DND-41 (cell line): ENCODE measurements at regions not wholly inside any gene's neighbourhood (a gene's known extent, or its start where the extent isn't known, plus 50 kb on each side); places are given as distances from the start of the nearest gene placed in this dataset.
"Not testable (repeated sequence)": the region's sequence is repeated elsewhere in the genome, so short reads cannot be mapped to it uniquely, and the experiment has no call there.

Experiments
- ATAC-seq: fragments of 200-7000 bp; cut with Tn5 transposase; 3 replicates; pipeline ENCODE4 v1.9.1; 2021; ENCODE audit warnings: low read depth; ENCODE audit not compliant: insufficient read depth
- DNase-seq: peaks from one replicate; pipeline ENCODE4 v3.0.0-alpha.2; 2020
- H2AFZ ChIP-seq: 2 replicates; pipeline ENCODE4 v1.6.0; 2012; ENCODE audit warnings: low read depth, low read length
- H3K27ac ChIP-seq: 2 replicates; pipeline ENCODE4 v1.5.1; 2012; ENCODE audit warnings: low read length, inconsistent platforms
- H3K27me3 ChIP-seq: fragments of 200-600 bp; sonication (generic); 2 replicates; pipeline ENCODE4 v1.6.0; 2012; ENCODE audit warnings: low read length, mild to moderate bottlenecking, inconsistent platforms; ENCODE audit not compliant: insufficient read depth, poor library complexity
- H3K36me3 ChIP-seq: 2 replicates; pipeline ENCODE4 v1.5.1; 2012; ENCODE audit warnings: low read length, inconsistent platforms; ENCODE audit not compliant: insufficient read depth
- H3K4me1 ChIP-seq: 2 replicates; pipeline ENCODE4 v1.5.1; 2012; ENCODE audit warnings: mild to moderate bottlenecking, low read length; ENCODE audit not compliant: insufficient read depth
- H3K4me2 ChIP-seq: 2 replicates; pipeline ENCODE4 v1.6.0; 2012; ENCODE audit warnings: mild to moderate bottlenecking, moderate library complexity, low read length, inconsistent platforms; ENCODE audit not compliant: insufficient read depth
- H3K4me3 ChIP-seq, 2 experiments: fragments of 200-600 bp in 1 of 2; shearing (Covaris generic) in 1 of 2; 2 replicates each; pipeline ENCODE4 v1.5.1; 2012 to 2016; ENCODE audit warnings: inconsistent platforms in 2 of 2, low read length in 2 of 2, mild to moderate bottlenecking in 2 of 2, low read depth in 1 of 2, moderate library complexity in 1 of 2
- H3K79me2 ChIP-seq: 2 replicates; pipeline ENCODE4 v1.6.0; 2012; ENCODE audit warnings: low read length, inconsistent platforms; ENCODE audit not compliant: insufficient read depth
- H3K9ac ChIP-seq: 2 replicates; pipeline ENCODE4 v1.6.0; 2012; ENCODE audit warnings: low read depth, mild to moderate bottlenecking, inconsistent platforms, low read length, moderate library complexity
- H3K9me3 ChIP-seq: 2 replicates; pipeline ENCODE4 v1.5.1; 2012; ENCODE audit warnings: low read length, moderate library complexity, mild to moderate bottlenecking, inconsistent platforms; ENCODE audit not compliant: insufficient read depth, severe bottlenecking
- H4K20me1 ChIP-seq: 2 replicates; pipeline ENCODE4 v1.6.0; 2012; ENCODE audit warnings: low read length; ENCODE audit not compliant: insufficient read depth
- CTCF ChIP-seq: IDR thresholded peaks from 2 replicates; pipeline ENCODE4 v1.5.1; 2012; ENCODE audit warnings: borderline replicate concordance, low read length, moderate library complexity, mild to moderate bottlenecking; ENCODE audit not compliant: poor library complexity, severe bottlenecking; ENCODE audit errors: extremely low read depth
- EZH2 ChIP-seq: IDR thresholded peaks from 3 replicates; pipeline ENCODE4 v1.6.1; 2012; ENCODE audit warnings: borderline replicate concordance, low read depth, mild to moderate bottlenecking, moderate library complexity, low read length, inconsistent platforms; ENCODE audit not compliant: severe bottlenecking

- DNase-seq (no peak), ATAC-seq (no peak)
- no peak overlapping the region for H3K27ac ChIP-seq
- TF ChIP-seq CTCF (no peak), EZH2 (no peak)
- no peak overlapping the region for H3K4me2 ChIP-seq
- H3K9me3 ChIP-seq = no peaks in the 10 kb centered on the region
- no peak overlapping the region for H3K9ac ChIP-seq
- no peaks in the 10 kb centered on the region for H3K36me3 ChIP-seq
- H3K79me2 ChIP-seq = no peaks in the 10 kb centered on the region
- no peaks in the 10 kb centered on the region for H3K27me3 ChIP-seq
- no peaks in the 10 kb centered on the region for H4K20me1 ChIP-seq
- no peak overlapping the region for H3K4me3 ChIP-seq
- no peak overlapping the region for H2AFZ ChIP-seq
- no peaks in the 10 kb centered on the region for H3K4me1 ChIP-seq
Measured at GRCh38 chrX:87975365-87975764, 457.8 kb downstream of the KLHL4 start.

DNA sequence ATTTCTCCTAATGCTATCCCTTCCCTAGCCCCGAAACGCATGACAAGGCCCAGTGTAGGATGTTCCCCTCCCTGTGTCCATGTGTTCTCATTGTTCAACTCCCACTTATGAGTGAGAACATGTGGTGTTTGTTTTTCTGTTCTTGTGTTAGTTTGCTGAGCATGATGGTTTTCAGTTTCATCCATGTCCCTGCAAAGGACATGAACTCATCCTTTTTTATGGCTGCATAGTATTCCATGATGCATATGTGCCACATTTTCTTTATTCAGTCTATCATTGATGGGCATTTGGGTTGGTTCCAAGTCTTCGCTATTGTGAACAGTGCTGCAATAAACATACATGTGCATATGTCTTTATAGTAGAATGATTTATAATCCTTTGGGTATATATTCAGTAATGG, 490.3 kb downstream of the KLHL4 start:
- H3K27me3 ChIP-seq, H3K9me3 ChIP-seq, H3K4me1 ChIP-seq, H3K79me2 ChIP-seq, H3K4me2 ChIP-seq, H3K4me3 ChIP-seq, DNase-seq, H3K27ac ChIP-seq, ATAC-seq, H4K20me1 ChIP-seq, H3K36me3 ChIP-seq, H2AFZ ChIP-seq, H3K9ac ChIP-seq: not testable (repeated sequence)

- TF ChIP-seq EZH2 (no peak), CTCF (no peak)
- Histone ChIP-seq H3K4me1 (no peaks in the 10 kb centered on the region), H3K9ac (no peak overlapping the region), H3K79me2 (no peaks in the 10 kb centered on the region), H3K27ac (no peak overlapping the region), H3K36me3 (no peaks in the 10 kb centered on the region), H2AFZ (no peak overlapping the region), H3K4me3 (no peak overlapping the region), H3K27me3 (no peaks in the 10 kb centered on the region), H3K9me3 (no peaks in the 10 kb centered on the region), H3K4me2 (no peak overlapping the region), H4K20me1 (no peaks in the 10 kb centered on the region)
- ATAC-seq = no peak
- DNase-seq = no peak
Measured at GRCh38 chrX:88024022-88024421, 506.4 kb downstream of the KLHL4 start.

GRCh38 chrX:88072339-88073030, 554.9 kb downstream of the KLHL4 start:
- no peak for TF ChIP-seq EZH2
- TF ChIP-seq CTCF = no peak
- Histone ChIP-seq H3K36me3 (no peaks in the 10 kb centered on the region), H3K4me2 (no peak overlapping the region), H3K27ac (no peak overlapping the region), H3K27me3 (no peaks in the 10 kb centered on the region), H4K20me1 (no peaks in the 10 kb centered on the region), H3K79me2 (no peaks in the 10 kb centered on the region), H3K4me3 (no peak overlapping the region), H3K9ac (no peak overlapping the region), H2AFZ (no peak overlapping the region), H3K9me3 (no peaks in the 10 kb centered on the region), H3K4me1 (no peaks in the 10 kb centered on the region)
- DNase-seq = no peak
- no peak for ATAC-seq
